Tibial nerve (tissue), 4 donors: ENCODE measurements at regions not wholly inside any gene's neighbourhood (a gene's known extent, or its start where the extent isn't known, plus 50 kb on each side); places are given as distances from the start of the nearest gene placed in this dataset.

Experiments
- DNase-seq, 2 donors: peaks; one replicate each; pipeline ENCODE4 v3.0.0-alpha.2; 2019; ENCODE audit warnings: low spot score in 2 of 2
- H3K27ac ChIP-seq, 4 donors: fragments of 200-600 bp; sonication (generic) in 3 of 4; one replicate each; pipeline ENCODE4 v1.5.1; 2017 to 2019; ENCODE audit warnings: mild to moderate bottlenecking in 1 of 4
- H3K27me3 ChIP-seq, 2 donors: fragments of 200-600 bp; sonication (generic) in 1 of 2; one replicate each; pipeline versions ENCODE4 v1.5.1 to v1.6.0; 2017 to 2019
- H3K36me3 ChIP-seq, 3 donors: fragments of 200-600 bp; sonication (generic); one replicate each; pipeline ENCODE4 v1.5.1; 2018 to 2019
- H3K4me1 ChIP-seq, 4 donors: fragments of 200-600 bp; sonication (generic) in 3 of 4; one replicate each; pipeline ENCODE4 v1.5.1; 2017 to 2019
- H3K4me3 ChIP-seq, 4 donors: fragments of 200-600 bp; sonication (generic) in 3 of 4; one replicate each; pipeline ENCODE4 v1.5.1; 2017 to 2019; ENCODE audit warnings: mild to moderate bottlenecking in 1 of 4, moderate library complexity in 1 of 4
- H3K9me3 ChIP-seq, 4 donors: fragments of 200-600 bp; sonication (generic) in 3 of 4; one replicate each; pipeline ENCODE4 v1.5.1; 2017 to 2019
- EP300 ChIP-seq, 2 donors: sonication (generic); formaldehyde crosslinking; IDR thresholded peaks; one replicate each; pipeline ENCODE4 v1.6.1; 2017; ENCODE audit warnings: antibody characterized with exemption in 2 of 2, mild to moderate bottlenecking in 1 of 2
- POLR2A ChIP-seq, 2 donors: fragments of 450-650 bp; IDR thresholded peaks; one replicate each; pipeline ENCODE4 v1.6.1; 2017; ENCODE audit warnings: antibody characterized with exemption in 2 of 2, mild to moderate bottlenecking in 2 of 2, moderate library complexity in 2 of 2
- WGBS, 2 donors: methylation state at CpG; one replicate each; pipeline ENCODE4 v1.1.5; 2018; 5-methylcytosine and 5-hydroxymethylcytosine counted together
- TF ChIP-seq, protein P1 (sequence below), 5 experiments: fragments of 200-600 bp in 3 of 5; fragments of 450-650 bp in 2 of 5; sonication (generic) in 3 of 5; IDR thresholded peaks; one replicate each; pipeline ENCODE4 v1.5.1; 2016 to 2019; ENCODE audit warnings: antibody characterized with exemption in 5 of 5, mild to moderate bottlenecking in 3 of 5, moderate library complexity in 2 of 5

DNA sequence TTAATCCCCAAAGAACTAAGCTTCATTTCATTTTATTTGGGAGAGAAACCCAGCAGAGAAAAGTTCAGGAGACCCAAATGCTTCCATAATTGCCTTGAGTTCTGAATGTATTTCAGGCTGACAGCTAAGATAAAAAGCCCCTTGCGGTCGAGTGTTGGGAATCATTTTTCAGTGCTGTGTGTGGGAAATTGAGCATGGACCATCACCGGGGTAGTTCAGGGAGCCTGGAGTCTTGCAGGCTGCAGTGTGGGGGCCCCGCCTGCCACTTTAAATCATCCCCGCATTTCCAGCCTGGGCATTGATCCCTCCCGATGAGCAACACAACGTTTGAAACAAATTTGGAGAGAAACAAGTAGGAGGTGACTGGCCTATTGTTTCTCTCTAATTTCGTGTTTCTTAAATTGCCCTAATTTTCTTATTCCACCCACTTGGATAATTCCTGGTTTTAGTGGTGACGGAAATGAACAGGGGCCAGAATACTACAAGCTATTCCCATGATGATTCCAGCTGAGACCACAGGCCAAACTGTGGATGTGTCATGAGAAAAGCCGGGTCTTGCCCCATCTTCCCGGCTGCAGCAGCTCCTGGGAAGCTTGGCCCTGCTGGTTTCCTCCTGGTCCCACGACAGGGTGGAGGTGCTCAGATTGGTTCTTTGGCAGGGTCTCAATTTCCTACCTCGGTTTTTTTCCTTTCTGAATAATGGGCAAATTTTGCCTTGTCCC is 75.1 kb downstream of the FOXL1 start:
- H3K27me3 ChIP-seq = peaks cover 0 to 3% of the 10 kb centered on the region in 2 donors
- no peak overlapping the region for H3K27ac ChIP-seq
- TF ChIP-seq EP300 (IDR thresholded peaks at IDR 0.05) (no peak), POLR2A (IDR thresholded peaks at IDR 0.05) (no peak)
- TF ChIP-seq, protein P1, sequence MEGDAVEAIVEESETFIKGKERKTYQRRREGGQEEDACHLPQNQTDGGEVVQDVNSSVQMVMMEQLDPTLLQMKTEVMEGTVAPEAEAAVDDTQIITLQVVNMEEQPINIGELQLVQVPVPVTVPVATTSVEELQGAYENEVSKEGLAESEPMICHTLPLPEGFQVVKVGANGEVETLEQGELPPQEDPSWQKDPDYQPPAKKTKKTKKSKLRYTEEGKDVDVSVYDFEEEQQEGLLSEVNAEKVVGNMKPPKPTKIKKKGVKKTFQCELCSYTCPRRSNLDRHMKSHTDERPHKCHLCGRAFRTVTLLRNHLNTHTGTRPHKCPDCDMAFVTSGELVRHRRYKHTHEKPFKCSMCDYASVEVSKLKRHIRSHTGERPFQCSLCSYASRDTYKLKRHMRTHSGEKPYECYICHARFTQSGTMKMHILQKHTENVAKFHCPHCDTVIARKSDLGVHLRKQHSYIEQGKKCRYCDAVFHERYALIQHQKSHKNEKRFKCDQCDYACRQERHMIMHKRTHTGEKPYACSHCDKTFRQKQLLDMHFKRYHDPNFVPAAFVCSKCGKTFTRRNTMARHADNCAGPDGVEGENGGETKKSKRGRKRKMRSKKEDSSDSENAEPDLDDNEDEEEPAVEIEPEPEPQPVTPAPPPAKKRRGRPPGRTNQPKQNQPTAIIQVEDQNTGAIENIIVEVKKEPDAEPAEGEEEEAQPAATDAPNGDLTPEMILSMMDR (IDR thresholded peaks at IDR 0.05) = no peak
- H3K4me3 ChIP-seq = no peak overlapping the region
- DNase-seq = no peak
- no peaks in the 10 kb centered on the region for H3K36me3 ChIP-seq
- 51 to 68% methylated on average over 13 of the region's 13 CpGs for WGBS, 2 donors
- no peaks in the 10 kb centered on the region for H3K4me1 ChIP-seq
- H3K9me3 ChIP-seq = no peaks in the 10 kb centered on the region

DNA sequence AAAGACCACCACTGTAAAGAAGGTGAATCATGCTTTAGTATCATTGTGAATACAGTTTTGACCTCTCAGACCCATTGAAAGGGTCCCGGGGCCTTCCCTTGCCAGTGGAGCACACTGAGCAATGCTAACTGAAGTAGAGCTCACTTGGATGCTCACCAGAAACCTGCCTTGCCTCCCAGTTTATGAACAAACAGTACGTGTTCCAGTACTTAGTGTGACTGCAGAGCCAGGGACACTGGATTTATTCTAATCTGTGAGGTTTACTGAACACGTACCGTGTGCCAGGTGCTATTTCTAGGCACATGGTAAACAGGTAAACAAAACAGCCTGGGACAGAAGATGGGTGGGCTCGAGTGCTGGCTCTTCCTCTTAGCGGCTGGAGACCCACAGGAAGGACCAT is 79.6 kb downstream of the FOXL1 start:
- no peaks in the 10 kb centered on the region for H3K4me1 ChIP-seq
- TF ChIP-seq, protein P1 (IDR thresholded peaks at IDR 0.05) = no peak
- no peak for TF ChIP-seq EP300 (IDR thresholded peaks at IDR 0.05)
- TF ChIP-seq POLR2A (IDR thresholded peaks at IDR 0.05) = no peak
- H3K27ac ChIP-seq = no peak overlapping the region
- H3K36me3 ChIP-seq = no peaks in the 10 kb centered on the region
- H3K4me3 ChIP-seq = no peak overlapping the region
- no peaks in the 10 kb centered on the region for H3K27me3 ChIP-seq
- no peaks in the 10 kb centered on the region for H3K9me3 ChIP-seq
- 84% methylated on average over 6 of the region's 6 CpGs for WGBS, 2 donors
- DNase-seq = no peak

DNA sequence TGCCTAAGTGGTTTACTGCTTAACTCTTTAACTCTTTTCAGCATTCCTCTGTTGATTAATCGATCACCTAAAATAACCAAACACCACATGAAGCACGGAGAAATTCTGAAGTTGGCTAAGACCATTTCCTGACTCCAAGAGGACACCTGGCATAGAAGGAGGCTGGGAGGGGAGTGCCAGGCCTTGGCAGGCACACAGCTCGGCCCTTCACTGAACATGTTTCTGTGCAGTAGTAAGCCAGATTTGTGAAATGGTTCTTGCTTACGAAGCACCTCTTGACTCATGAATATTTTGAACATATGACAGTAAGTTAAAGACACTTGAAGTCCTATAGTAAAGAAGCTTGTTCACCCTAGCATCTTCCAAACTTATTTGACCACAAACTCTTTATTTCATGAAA is 82.3 kb downstream of the FOXL1 start:
- H3K9me3 ChIP-seq = no peaks in the 10 kb centered on the region
- no peak for DNase-seq
- H3K27ac ChIP-seq = no peak overlapping the region
- H3K4me3 ChIP-seq = no peak overlapping the region
- peaks cover 0 to 14% (median 1%) of the 10 kb centered on the region in 4 donors for H3K4me1 ChIP-seq
- TF ChIP-seq, protein P1 (IDR thresholded peaks at IDR 0.05) = no peak
- TF ChIP-seq POLR2A (IDR thresholded peaks at IDR 0.05) (no peak), EP300 (IDR thresholded peaks at IDR 0.05) (no peak)
- H3K36me3 ChIP-seq = no peaks in the 10 kb centered on the region
- no peaks in the 10 kb centered on the region for H3K27me3 ChIP-seq
- 88 to 92% methylated on average over 4 of the region's 4 CpGs for WGBS, 2 donors

DNA sequence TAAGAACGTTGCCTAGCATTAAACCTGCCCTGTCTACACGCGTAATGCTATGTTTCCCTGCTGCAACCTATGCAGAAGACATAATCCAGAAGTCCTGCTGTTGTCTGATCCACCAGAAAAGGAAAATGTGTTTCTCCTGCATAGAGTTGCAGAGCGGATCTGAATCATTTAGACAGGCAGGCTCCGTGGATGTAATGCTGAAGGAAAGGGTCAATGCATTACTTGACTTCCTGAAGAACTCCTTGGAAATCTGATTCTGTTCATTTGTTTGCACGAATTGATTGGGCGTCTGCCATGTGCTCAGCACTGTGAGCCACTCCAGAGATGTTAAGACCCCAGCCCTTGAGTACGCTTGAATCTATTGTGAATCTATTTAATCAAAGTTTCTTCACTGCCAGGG is 83.4 kb downstream of the FOXL1 start:
- Histone ChIP-seq H3K27ac (no peak overlapping the region), H3K9me3 (no peaks in the 10 kb centered on the region), H3K27me3 (no peaks in the 10 kb centered on the region), H3K4me1 (peaks cover 0 to 14% (median 5%) of the 10 kb centered on the region in 4 donors), H3K4me3 (no peak overlapping the region), H3K36me3 (no peaks in the 10 kb centered on the region)
- DNase-seq = no peak
- TF ChIP-seq EP300 (IDR thresholded peaks at IDR 0.05) = no peak
- 38 to 47% methylated on average over 8 of the region's 8 CpGs for WGBS, 2 donors

- Histone ChIP-seq H3K27ac (no peak overlapping the region), H3K36me3 (no peaks in the 10 kb centered on the region), H3K4me3 (no peak overlapping the region), H3K4me1 (peaks cover 0 to 15% (median 7%) of the 10 kb centered on the region in 4 donors), H3K9me3 (no peaks in the 10 kb centered on the region), H3K27me3 (no peaks in the 10 kb centered on the region)
- WGBS, 2 donors = 23 to 27% methylated on average over 5 of the region's 5 CpGs
- DNase-seq = no peak
- no peak for TF ChIP-seq POLR2A (IDR thresholded peaks at IDR 0.05)
- TF ChIP-seq, protein P1 (IDR thresholded peaks at IDR 0.05) = no peak
- no peak for TF ChIP-seq EP300 (IDR thresholded peaks at IDR 0.05)
These were observed 83.8 kb downstream of the FOXL1 start for GRCh38 chr16:86662195-86662594.
